HCT116 (cell line): ENCODE measurements at regions not wholly inside any gene's neighbourhood (a gene's known extent, or its start where the extent isn't known, plus 50 kb on each side); places are given as distances from the start of the nearest gene placed in this dataset.
"Not testable (repeated sequence)": the region's sequence is repeated elsewhere in the genome, so short reads cannot be mapped to it uniquely, and the experiment has no call there.

Source experiments
- ATAC-seq: fragments of 200-7000 bp; cut with Tn5 transposase; 2 replicates; pipeline ENCODE4 v1.9.1; 2020; ENCODE audit warnings: mild to moderate bottlenecking, moderate library complexity
- BruUV-seq: library from RNA; stranded (reverse); fragments of 400-500 nt; replicated peaks from 2 replicates; lab custom pipeline; 2021; lab: Mats Ljungman, UMichigan
- CTCF ChIA-PET: fragments of 300-600 bp; sonication (Branson Sonifier 250); formaldehyde crosslinking; loops from one replicate; lab custom pipeline; 2021; ENCODE audit warnings: antibody characterized with exemption; lab: Charles Lee
- POLR2A ChIA-PET: fragments of 300-600, 350-600 bp; sonication (Branson Sonifier 250); formaldehyde crosslinking; loops from one replicate; lab custom pipeline; 2021; ENCODE audit warnings: antibody characterized with exemption; lab: Charles Lee
- RAD21 ChIA-PET, 2 experiments: fragments of 300-600 bp; sonication (Branson Sonifier 250); formaldehyde crosslinking; loops; one replicate each; lab custom pipeline; 2023; ENCODE audit warnings: low total read pairs in 2 of 2; ENCODE audit not compliant: uncharacterized antibody in 2 of 2, unreplicated experiment in 2 of 2, low non-redundant PET in 1 of 2; lab: Charles Lee
- DNase-seq: peaks from one replicate; pipeline ENCODE4 v3.0.0-alpha.2; 2010; ENCODE audit warnings: low read depth, low spot score
- H2AFZ ChIP-seq: fragments of 200-600 bp; shearing (Covaris generic), sonication (generic); 2 replicates; pipeline ENCODE4 v1.6.1; 2017; ENCODE audit warnings: low read depth, mixed run types, mixed read lengths, antibody characterized with exemption, low read length; ENCODE audit not compliant: poor library complexity, severe bottlenecking
- H3K27ac ChIP-seq: 2 replicates; pipeline ENCODE4 v1.5.1; 2012; ENCODE audit warnings: low read depth, low read length
- H3K27me3 ChIP-seq: fragments of 200-600 bp; sonication (generic); 2 replicates; pipeline ENCODE4 v1.6.1; 2016; ENCODE audit warnings: mixed run types, low read length, mixed read lengths; ENCODE audit not compliant: insufficient read depth
- H3K36me3 ChIP-seq, 2 experiments: fragments of 200-500 bp in 1 of 2; fragments of 200-600 bp in 1 of 2; sonication (Bioruptor generic) in 1 of 2; sonication (generic) in 1 of 2; 2 replicates each; pipeline versions ENCODE4 v1.5.1 to v1.6.1; 2014 to 2016; ENCODE audit warnings: low read length in 2 of 2, inconsistent platforms in 1 of 2, mixed read lengths in 1 of 2, mixed run types in 1 of 2; ENCODE audit not compliant: insufficient read depth in 2 of 2, control insufficient read depth in 1 of 2
- H3K4me1 ChIP-seq, 2 experiments: fragments of 200-600 bp in 1 of 2; sonication (generic) in 1 of 2; 2 replicates each; pipeline versions ENCODE4 v1.5.1 to v1.6.1; 2012 to 2017; ENCODE audit warnings: low read length in 2 of 2, inconsistent platforms in 1 of 2, mild to moderate bottlenecking in 1 of 2, mixed read lengths in 1 of 2, mixed run types in 1 of 2, moderate library complexity in 1 of 2; ENCODE audit not compliant: insufficient read depth in 2 of 2, control insufficient read depth in 1 of 2
- H3K4me2 ChIP-seq: fragments of 200-600 bp; sonication (generic); 2 replicates; pipeline ENCODE4 v1.6.1; 2017; ENCODE audit warnings: mixed run types, low read length, mixed read lengths
- H3K4me3 ChIP-seq, 2 experiments: fragments of 200-600 bp in 1 of 2; sonication (generic) in 1 of 2; replicated peaks in 1 of 2; 2 replicates each; pipeline ENCODE4 v1.5.1; 2011 to 2016; ENCODE audit warnings: low read length in 2 of 2, control low read depth in 1 of 2, low read depth in 1 of 2, mild to moderate bottlenecking in 1 of 2, mixed read lengths in 1 of 2, mixed run types in 1 of 2
- H3K79me2 ChIP-seq: fragments of 200-600 bp; sonication (generic); 2 replicates; pipeline ENCODE4 v1.6.1; 2017; ENCODE audit warnings: mild to moderate bottlenecking, mixed run types, low read length, moderate library complexity, mixed read lengths; ENCODE audit not compliant: insufficient read depth
- H3K9ac ChIP-seq: fragments of 200-600 bp; sonication (generic); 2 replicates; pipeline ENCODE4 v1.6.1; 2016; ENCODE audit warnings: low read length, mixed read lengths
- H3K9me2 ChIP-seq: fragments of 200-600 bp; sonication (generic), shearing (Covaris generic); 2 replicates; pipeline ENCODE4 v1.6.1; 2017; ENCODE audit warnings: mixed run types, mild to moderate bottlenecking, moderate library complexity; ENCODE audit not compliant: insufficient read depth
- H3K9me3 ChIP-seq, 2 experiments: fragments of 200-500 bp in 1 of 2; fragments of 200-600 bp in 1 of 2; sonication (Bioruptor generic) in 1 of 2; sonication (generic) in 1 of 2; 2 replicates each; pipeline ENCODE4 v1.6.1; 2014 to 2017; ENCODE audit warnings: low read length in 2 of 2, mixed read lengths in 2 of 2, inconsistent platforms in 1 of 2, low read depth in 1 of 2, mild to moderate bottlenecking in 1 of 2, mixed run types in 1 of 2, moderate library complexity in 1 of 2; ENCODE audit not compliant: control insufficient read depth in 1 of 2, insufficient read depth in 1 of 2
- H4K20me1 ChIP-seq: fragments of 200-600 bp; sonication (generic), shearing (Covaris generic); 2 replicates; pipeline ENCODE4 v1.6.1; 2017; ENCODE audit warnings: mixed run types, mild to moderate bottlenecking, moderate library complexity; ENCODE audit not compliant: insufficient read depth
- ATF3 ChIP-seq: IDR thresholded peaks from 2 replicates; pipeline ENCODE4 v1.6.1; 2012
- CBX3 ChIP-seq: IDR thresholded peaks from 2 replicates; pipeline ENCODE4 v1.6.1; 2012; ENCODE audit warnings: low read depth
- CEBPB ChIP-seq: IDR thresholded peaks from 2 replicates; pipeline ENCODE4 v1.6.1; 2012; ENCODE audit warnings: low read depth
- CTCF ChIP-seq, 3 experiments: fragments of 200-600 bp in 1 of 3; sonication (generic) in 1 of 3; IDR thresholded peaks in 2 of 3; conservative IDR thresholded peaks in 1 of 3; 2 replicates each; pipeline ENCODE4 v1.5.1; 2012 to 2017; ENCODE audit warnings: low read depth in 2 of 3, low read length in 2 of 3, antibody characterized with exemption in 1 of 3, borderline replicate concordance in 1 of 3, control low read depth in 1 of 3, mild to moderate bottlenecking in 1 of 3, mixed read lengths in 1 of 3, mixed run types in 1 of 3, moderate library complexity in 1 of 3; ENCODE audit not compliant: insufficient read depth in 1 of 3
- EGR1 ChIP-seq: IDR thresholded peaks from 2 replicates; pipeline ENCODE4 v1.6.1; 2012; ENCODE audit warnings: low read depth
- ELF1 ChIP-seq: IDR thresholded peaks from 2 replicates; pipeline ENCODE4 v1.6.1; 2012; ENCODE audit warnings: low read depth, borderline replicate concordance
- JUND ChIP-seq: IDR thresholded peaks from 2 replicates; pipeline ENCODE4 v1.6.1; 2012
- RAD21 ChIP-seq: IDR thresholded peaks from 2 replicates; pipeline ENCODE4 v1.6.1; 2012; ENCODE audit warnings: low read depth, mild to moderate bottlenecking
- SIN3A ChIP-seq: IDR thresholded peaks from 2 replicates; pipeline ENCODE4 v1.6.1; 2012; ENCODE audit warnings: low read depth
- SP1 ChIP-seq: IDR thresholded peaks from 2 replicates; pipeline ENCODE4 v1.6.1; 2012; ENCODE audit warnings: low read depth
- SRF ChIP-seq: IDR thresholded peaks from 2 replicates; pipeline ENCODE4 v1.6.1; 2012; ENCODE audit warnings: low read depth
- TCF7L2 ChIP-seq: IDR thresholded peaks from 2 replicates; pipeline ENCODE4 v1.7.0; 2011; ENCODE audit warnings: borderline replicate concordance, inconsistent platforms; ENCODE audit not compliant: insufficient read depth, insufficient read length; ENCODE audit errors: extremely low read depth
- YY1 ChIP-seq: IDR thresholded peaks from 2 replicates; pipeline ENCODE4 v1.6.1; 2011; ENCODE audit warnings: low read length, low read depth, moderate library complexity, mild to moderate bottlenecking; ENCODE audit not compliant: insufficient replicate concordance; ENCODE audit errors: extremely low read depth
- ZFX ChIP-seq: fragments of 450-650 bp; IDR thresholded peaks from 2 replicates; pipeline ENCODE4 v1.6.1; 2017
- intact Hi-C: fragments of 100-400 bp; cut with micrococcal nuclease; formaldehyde crosslinking; loops from 2 replicates; pipeline ENCODE4 v1.10.0; 2022
- TF ChIP-seq, protein P1 (sequence below): IDR thresholded peaks from 2 replicates; pipeline ENCODE4 v1.6.1; 2011; ENCODE audit warnings: mild to moderate bottlenecking, low read length, moderate library complexity; ENCODE audit not compliant: insufficient replicate concordance; ENCODE audit errors: extremely low read depth
- TF ChIP-seq, protein P2 (sequence below): IDR thresholded peaks from 2 replicates; pipeline ENCODE4 v1.6.1; 2012

- TF ChIP-seq YY1 (no peak), CBX3 (no peak), ATF3 (no peak)
Observed at GRCh38 chr13:83657281-83657680, 225.0 kb downstream of the SLITRK1 start (continued).

DNA sequence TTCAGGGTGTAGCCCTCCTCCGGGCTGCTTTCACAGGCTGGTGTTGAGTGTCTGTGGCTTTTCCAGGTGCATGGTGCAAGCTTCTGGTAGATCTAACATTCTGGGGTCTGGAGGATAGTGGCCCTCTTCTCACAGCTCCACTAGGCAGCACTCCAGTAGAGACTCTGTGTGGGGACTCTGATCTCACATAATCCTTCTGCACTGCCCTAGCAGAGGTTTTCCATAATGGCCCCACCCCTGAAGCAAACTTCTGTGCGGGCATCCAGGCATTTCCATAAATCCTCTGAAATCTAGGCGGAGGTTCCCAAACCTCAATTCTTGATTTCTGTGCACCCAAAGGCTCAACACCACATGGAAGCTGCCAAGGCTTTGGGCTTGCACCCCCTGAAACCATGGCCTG lies 239.7 kb downstream of the SLITRK1 start:
- H3K4me3 ChIP-seq, intact Hi-C loops, H3K36me3 ChIP-seq, H3K4me1 ChIP-seq, H2AFZ ChIP-seq, H4K20me1 ChIP-seq, H3K27ac ChIP-seq, CTCF ChIA-PET, H3K27me3 ChIP-seq, BruUV-seq, H3K4me2 ChIP-seq, H3K9me3 ChIP-seq, H3K9ac ChIP-seq, POLR2A ChIA-PET, DNase-seq, ATAC-seq, RAD21 ChIA-PET, H3K79me2 ChIP-seq, H3K9me2 ChIP-seq: not testable (repeated sequence)

GRCh38 chr13:83634601-83635000 lies 247.7 kb downstream of the SLITRK1 start:
- Histone ChIP-seq H4K20me1 (no peaks in the 10 kb centered on the region), H3K36me3 (no peaks in the 10 kb centered on the region), H3K4me1 (no peaks in the 10 kb centered on the region), H3K27me3 (no peaks in the 10 kb centered on the region), H3K9me3 (0 out of 4 replicates have a peak, but pooled peaks cover 3% of the 10 kb centered on the region in 2 experiments), H3K9ac (no peak overlapping the region), H2AFZ (no peak overlapping the region), H3K9me2 (no peaks in the 10 kb centered on the region), H3K4me2 (no peak overlapping the region), H3K4me3 (no peak overlapping the region), H3K27ac (no peak overlapping the region), H3K79me2 (no peaks in the 10 kb centered on the region)
- intact Hi-C loops: no loop called here
- RAD21 ChIA-PET: no interaction called here
- TF ChIP-seq CBX3 (no peak), EGR1 (no peak), SP1 (no peak), CTCF (IDR thresholded peaks at IDR 0.05 in 2 of 3, conservative IDR thresholded peaks at IDR 0.05 in 1 of 3; ENCODE audit: borderline replicate concordance in 1 of 3, insufficient read depth in 1 of 3, low read depth in 2 of 3, low read length in 2 of 3) (no peak), SIN3A (no peak), ELF1 (no peak), RAD21 (no peak), TCF7L2 (no peak), ZFX (no peak), JUND (no peak), CEBPB (no peak), SRF (no peak), YY1 (no peak)
- TF ChIP-seq, protein P1, sequence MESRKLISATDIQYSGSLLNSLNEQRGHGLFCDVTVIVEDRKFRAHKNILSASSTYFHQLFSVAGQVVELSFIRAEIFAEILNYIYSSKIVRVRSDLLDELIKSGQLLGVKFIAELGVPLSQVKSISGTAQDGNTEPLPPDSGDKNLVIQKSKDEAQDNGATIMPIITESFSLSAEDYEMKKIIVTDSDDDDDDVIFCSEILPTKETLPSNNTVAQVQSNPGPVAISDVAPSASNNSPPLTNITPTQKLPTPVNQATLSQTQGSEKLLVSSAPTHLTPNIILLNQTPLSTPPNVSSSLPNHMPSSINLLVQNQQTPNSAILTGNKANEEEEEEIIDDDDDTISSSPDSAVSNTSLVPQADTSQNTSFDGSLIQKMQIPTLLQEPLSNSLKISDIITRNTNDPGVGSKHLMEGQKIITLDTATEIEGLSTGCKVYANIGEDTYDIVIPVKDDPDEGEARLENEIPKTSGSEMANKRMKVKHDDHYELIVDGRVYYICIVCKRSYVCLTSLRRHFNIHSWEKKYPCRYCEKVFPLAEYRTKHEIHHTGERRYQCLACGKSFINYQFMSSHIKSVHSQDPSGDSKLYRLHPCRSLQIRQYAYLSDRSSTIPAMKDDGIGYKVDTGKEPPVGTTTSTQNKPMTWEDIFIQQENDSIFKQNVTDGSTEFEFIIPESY: no peak
- TF ChIP-seq, protein P2, sequence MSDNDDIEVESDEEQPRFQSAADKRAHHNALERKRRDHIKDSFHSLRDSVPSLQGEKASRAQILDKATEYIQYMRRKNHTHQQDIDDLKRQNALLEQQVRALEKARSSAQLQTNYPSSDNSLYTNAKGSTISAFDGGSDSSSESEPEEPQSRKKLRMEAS: no peak
- BruUV-seq: no TSS peak
- CTCF ChIA-PET: no interaction called here
- ATAC-seq: no peak
- DNase-seq: no peak
- POLR2A ChIA-PET: no interaction called here
